Stimulated activated CD4-positive, alpha-beta T cell treated with anti-CD3 and anti-CD28 coated beads, Interleukin-2, amount 100 ng/mL, for 24 hours (primary cell): ENCODE measurements at regions not wholly inside any gene's neighbourhood (a gene's known extent, or its start where the extent isn't known, plus 50 kb on each side); places are given as distances from the start of the nearest gene placed in this dataset.

Source experiments
- DNase-seq, 2 donors: peaks; one replicate each; pipeline ENCODE4 v3.0.0-alpha.2; 2020

DNA sequence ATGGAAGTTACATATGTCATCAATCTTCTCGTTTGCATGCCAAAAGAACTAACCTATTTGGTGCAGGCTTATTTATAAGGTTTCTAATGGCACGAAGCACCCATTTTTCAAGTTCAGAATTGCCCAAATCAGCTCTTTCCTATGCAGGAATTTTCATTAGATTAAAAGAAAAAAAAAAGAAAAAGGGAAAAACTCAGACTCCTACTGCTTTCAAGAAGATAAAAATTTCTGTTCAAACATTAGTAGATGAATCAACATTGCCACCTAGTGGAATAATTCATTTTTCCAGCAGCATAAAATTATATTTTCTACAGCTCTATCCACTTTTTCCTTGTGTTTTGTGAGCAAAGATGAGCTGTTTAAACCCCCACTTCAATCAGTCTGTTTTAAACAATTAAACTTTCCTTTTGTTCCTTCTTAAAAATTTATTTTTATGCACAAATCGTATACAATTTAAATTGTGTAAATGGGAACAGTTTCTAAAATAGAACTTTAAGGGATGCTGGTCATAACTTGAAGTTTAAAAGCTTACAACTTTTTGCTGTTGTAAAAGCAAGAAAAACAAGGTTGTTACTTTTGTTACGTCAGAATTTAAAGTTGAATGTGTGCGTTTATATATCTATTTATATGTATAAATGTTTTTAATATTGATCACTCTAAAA, 309.9 kb downstream of the ARAP2 start:
- no peak for DNase-seq

DNA sequence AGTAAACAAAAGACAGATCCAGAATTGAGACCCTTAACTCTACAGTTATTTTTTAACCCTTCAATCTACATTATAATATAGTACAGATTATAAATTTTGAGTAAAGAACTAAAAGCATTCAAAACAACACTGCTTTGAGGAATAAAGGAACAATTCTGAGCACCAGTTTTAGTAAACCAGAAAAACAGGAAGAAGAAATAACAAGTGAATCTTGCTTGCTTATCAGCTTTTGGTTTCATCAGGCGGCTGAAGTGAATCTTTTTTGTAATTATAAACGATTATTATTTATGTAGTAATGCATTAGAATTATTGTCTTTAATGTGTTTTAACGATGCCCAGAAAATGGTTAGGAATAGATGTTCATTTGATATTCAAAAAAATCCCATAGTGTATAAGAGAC, 305.4 kb downstream of the ARAP2 start:
- no peak for DNase-seq

DNA sequence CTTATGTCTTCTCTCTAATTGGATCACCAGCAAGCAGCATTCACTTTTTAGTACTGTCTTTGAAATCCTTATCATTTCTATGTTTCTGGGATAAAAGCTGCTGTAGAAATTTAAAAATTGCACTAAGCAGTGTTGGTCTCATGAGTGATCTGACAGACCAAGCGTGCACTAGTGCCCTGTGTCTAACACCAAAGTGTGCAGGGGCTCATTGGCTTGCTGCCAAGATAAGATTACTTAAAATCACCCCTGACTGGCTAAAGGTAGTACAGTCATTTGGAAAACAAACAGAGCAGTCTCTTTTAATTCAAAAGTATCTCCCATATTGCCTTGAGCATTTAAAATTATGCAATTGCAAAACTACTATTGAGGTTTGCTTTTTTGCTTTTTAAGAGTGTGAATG, 304.6 kb downstream of the ARAP2 start:
- no peak for DNase-seq

DNA sequence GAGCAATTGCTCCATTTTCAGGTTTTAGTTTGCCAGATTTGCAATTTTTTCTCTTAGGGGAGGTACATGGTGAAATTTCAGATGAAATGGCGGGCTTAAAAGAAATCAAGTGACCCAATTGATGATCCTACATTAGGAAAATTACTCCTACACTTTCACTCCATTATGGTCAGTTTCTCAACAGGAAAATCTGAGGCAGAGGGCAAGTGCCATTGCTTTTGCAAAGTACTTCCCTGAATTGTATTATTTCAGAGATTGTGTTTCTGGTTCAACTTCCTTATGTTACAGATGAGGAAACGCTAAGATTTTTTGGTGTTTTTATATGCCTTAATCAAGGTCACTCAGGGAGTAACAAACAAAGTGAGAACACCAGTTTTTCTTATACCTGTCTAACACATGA, 302.2 kb downstream of the ARAP2 start:
- no peak for DNase-seq

DNA sequence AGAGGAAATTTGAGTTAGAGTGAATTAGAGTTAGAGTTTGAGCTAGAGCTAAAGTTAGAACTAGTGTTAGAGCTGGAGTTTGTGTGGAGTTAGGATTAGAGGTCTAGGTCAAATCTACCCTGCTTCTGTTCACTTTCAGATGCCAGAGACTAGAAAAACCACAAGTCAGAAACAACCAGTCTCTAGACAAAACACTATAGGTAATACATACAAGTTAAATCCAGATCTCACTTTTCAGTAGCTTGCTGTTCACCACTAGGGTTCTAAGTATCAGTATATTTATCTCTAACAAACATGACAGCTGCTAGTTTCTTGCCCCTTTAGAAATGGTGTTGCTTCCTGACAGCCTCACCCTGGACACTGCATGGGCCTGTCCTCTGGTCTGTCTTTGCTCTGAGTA, 300.7 kb downstream of the ARAP2 start:
- DNase-seq = no peak

DNA sequence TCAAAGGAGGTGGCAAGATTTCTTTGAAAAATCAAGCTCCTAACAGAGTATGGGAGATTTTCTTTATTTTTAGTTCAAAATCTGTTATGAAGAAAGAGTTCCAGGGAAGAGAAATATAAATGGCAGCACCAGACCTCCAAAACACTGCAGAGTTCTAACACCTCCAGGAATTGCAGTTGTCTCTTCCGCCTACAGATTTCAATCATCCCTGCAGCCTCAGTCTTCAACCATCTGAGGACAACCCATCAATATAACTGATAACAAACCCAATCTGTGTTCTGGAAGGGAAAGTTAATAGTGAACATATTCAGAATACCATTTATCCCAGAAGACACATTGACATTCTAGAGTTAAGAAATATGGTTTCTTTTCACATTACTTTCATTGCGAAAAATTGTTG, 296.1 kb downstream of the ARAP2 start:
- no peak for DNase-seq

DNA sequence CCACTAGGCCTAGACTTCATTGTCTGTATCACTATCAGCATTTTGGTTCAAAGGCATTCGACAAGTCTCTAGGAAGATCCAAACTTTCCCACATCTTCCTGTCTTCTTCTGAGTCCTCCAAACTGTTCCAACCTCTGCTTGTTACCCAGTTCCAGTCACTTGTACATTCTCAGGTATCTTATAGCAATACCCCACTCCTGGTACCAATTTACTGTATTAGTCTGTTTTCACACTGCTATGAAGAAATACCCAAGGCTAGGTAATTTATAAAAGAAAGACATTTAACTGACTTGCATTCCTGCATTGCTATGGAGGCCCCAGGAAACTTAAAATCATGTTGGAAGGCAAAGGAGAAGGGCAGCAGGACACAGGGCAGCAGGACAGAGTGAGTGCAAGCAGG, 293.9 kb downstream of the ARAP2 start:
- no peak for DNase-seq

DNA sequence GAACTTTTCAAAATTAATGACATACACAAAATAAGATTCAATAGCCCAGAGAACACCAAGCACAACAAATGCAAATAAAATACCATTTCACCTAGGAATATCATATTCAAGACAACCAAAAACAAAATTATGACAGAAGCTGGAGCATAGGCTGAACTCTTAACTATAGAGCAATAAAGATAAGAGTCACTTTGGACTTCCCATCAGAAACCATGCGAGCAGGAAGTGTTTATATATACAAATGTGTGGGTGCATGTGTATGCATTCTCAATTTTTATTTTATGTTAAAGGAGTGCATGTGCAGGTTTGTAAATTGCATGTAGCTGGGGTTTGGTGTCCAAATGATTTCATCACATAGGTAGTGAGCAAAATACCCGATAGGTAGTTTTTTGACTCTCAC, 291.6 kb downstream of the ARAP2 start:
- no peak for DNase-seq

DNA sequence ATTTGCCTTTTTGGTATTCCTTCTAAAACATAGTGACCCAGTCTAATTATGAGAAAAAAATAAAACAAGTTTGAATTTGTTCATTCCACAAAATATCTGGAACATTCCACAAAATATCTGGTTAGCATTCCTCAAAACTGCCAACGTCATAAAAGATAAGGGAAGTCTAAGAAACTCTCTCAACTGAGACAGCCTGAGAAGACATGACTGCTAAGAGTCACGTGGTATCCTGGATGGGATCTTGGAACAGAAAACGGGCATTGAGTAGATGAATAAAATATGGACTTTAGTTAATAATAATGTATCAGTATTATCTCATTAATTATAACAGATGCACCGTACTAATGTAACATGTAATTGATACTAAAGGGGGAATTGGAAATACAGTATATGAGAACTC, 280.9 kb downstream of the ARAP2 start:
- DNase-seq = no peak

DNA sequence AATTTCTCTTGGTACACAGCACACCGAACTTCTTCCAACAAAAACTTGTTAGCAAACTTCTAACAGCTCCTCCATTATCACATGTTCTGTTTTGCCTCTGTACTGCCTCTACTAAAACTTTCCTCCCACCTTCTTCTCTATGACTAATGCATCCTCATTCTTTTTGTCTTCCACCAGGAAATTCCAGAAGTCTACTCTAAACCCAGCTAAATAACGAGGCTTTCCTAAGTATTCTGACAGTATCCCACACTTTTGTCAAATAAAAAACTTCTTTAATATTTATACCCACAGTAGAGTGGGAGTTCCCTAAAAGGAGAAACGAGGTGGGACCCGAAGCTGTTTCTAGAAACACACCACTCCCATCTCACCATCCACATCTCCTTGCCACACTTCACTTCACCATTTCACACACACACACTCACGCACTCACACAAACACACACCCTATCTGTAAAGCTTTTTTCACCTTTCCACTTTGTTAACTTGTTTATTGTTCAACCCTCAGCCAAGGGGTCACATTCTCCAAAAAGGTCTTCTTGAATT, 280.3 kb downstream of the ARAP2 start:
- no peak for DNase-seq

DNA sequence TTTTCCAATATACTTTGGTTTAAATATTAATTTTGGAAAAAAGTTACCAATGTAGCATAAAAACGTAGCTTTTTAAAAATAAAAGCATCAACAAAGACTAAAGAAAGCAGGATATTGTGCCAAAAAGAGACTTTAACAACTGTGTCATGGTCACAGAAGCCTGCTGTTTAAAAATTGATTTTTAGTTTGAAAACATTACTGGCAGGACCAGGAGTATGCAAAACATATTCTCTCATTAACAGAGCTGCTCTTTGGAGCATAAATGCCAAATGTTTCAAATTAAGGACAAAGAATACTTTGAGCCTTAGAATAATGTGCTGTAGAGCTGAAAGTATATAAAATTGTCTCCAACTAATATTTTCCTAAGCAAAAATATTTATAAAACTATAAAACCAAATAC, 279.0 kb downstream of the ARAP2 start:
- DNase-seq = no peak

DNA sequence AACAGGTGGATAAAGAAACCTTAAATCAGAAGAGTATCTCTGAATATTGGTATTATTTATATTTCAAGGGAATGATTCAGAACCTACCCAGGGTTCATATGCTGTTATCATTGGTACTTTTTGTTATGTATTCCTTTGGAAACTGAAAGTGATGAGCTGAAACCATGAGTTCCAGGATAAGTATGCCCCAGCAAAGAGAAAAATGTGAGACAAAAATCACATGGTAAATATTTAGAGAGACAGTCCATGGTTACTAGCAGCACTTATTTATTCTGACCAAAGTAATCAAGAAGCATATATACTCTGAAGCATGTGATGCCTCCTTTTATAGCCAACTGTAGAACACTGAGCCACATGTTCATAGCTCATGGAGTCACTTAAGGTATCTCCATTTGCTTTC, 277.7 kb downstream of the ARAP2 start:
- no peak for DNase-seq

DNA sequence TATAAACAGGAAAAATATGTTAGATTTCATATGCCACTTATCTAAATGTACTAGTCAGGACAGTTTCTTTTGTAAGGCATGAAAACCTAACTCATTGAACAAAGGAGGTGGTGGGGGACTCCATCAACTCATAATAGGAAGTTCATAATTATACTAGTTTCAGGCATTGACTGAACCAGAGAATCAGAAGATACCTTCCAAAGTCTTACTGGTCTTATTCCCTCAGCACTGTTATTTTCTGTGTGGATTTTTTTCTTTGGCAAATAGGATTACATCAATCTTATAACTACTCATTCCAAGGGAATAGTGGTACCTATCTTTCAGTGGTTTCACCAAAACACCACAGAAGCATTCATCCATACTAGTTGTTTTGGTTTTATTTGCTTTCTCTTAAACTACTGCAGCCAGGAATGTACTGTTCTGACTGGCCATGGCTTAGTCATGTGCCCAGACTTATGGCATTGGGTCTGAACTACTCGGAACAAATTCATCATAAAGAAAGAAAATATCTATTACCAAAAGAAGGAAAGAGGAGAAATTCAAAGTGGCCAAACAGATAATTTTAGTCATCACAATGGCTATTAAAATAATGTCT, 273.9 kb downstream of the ARAP2 start:
- peak in 1 of 2 donors; percentile 1 for DNase-seq

DNA sequence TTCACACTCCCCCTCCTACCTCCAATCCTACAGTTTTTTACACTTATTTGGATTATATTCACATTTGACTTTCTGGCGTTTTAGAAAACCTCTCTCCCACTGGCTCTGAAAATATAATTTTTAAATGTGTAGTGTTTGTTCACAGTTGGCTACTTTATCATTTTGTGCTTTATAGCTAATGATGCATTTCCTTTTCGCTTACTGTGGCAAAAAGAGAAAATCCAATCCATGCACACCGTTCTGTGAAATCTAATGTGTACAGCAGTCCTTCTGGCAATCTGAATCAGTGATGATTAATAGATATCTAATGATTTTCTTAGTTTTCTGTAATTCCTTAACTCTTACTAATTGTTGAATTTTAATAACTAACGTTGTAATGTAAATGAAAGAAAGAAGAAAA, 271.5 kb downstream of the ARAP2 start:
- DNase-seq = no peak

DNA sequence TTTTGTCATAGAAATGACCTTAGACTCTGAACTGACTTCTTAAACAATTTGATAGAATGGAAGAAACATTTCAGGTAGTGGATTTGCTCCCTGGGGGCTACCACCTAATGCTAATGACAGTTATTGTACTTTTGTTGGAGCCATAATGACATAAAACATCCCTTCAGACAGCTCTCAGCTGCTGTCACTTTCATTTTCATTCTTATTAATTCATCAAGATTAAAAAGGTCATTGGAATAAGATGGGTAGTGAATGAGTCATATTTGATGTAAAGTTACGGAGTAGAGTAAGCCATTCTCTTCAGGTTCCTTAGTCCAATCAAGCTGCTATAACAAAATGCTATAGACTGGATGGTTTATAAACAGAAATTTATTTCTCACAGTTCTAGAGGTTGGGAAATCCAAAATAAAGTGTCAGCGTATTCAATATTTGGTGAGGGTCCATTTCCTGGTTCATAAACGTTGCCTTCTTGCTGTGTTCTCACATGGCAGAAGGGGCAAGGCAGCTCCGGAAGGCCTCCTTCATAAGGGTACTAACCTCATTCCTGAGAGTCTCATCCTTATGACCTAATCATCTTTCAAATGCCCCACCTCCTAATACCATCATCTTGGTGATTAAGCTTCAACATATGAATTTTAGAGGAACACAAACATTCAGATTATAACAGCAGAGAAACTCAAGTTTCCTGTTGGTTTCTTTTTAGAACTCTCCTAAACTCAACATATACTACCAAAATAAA, 268.5 kb downstream of the ARAP2 start:
- no peak for DNase-seq

DNA sequence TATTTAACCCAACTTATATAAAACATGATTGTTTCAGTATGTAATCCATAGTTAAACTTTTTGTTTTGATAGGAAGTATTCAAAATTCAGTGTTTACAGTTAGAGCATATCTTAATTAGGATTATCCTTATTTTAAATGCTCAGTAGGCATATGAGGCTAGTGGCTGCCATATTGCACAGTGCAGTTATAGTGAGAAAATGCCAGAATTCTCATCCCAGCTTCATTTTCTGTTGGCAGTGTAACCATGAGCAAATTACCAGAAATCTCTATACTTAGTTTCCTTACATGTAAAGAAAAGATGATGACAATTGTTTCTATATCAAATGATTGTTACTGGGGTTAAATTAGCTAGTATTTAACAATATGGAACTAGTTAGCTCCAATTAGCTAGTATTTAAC, 265.8 kb downstream of the ARAP2 start:
- DNase-seq = no peak

DNA sequence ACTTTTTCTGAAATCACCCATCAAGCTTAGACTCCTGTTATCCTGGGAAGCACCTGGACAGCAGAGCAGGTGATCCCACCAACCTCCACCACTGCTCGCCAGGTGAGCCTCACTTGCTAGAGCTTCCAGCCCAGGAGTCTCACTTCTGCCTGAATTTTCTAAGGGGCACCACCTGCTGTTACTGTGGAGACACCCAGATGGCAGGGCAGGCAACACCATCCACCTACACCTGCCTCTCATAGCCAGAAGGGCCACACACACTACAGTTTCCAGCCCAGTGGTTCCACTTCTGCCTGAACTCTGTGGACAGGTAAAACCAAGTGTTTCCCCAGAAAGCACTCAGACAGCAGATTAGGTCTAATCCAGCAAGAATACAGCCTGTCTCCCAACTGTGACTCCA, 262.0 kb downstream of the ARAP2 start:
- no peak for DNase-seq

DNA sequence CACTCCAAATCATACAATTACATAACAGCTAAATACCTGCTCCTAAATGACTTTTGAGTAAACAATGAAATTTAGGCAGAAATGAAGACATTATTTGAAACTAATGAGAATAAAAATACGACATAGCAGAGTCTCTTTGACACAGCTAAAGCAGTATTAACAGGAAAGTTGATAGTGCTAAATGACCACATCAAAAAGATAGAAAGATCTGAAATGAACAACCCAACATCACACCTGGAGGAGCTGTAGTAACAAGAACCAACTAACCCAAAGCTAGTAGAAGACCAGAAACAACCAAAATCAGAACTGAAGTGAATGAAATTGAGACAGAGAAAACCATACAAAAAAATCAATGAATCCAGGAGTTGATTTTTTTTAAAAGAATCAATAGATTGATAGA, 257.8 kb downstream of the ARAP2 start:
- DNase-seq = no peak

DNA sequence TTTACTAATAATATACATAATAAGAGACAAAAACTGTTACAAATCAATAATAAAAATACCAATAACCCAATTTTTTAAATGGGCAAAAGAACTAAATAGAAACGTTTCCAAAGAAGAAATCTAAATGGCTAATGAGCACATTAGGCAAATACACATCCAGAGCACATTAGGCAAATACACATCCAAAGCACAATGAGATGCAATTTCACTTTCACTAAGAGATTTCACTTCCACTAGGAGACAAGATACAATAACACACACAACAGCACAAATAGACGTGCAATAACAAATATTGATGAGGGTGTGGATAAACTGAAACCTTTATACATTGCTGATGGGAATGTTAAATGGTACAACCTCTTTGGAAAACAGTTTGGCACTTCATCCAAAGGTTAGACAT, 250.7 kb downstream of the ARAP2 start:
- DNase-seq = no peak

DNA sequence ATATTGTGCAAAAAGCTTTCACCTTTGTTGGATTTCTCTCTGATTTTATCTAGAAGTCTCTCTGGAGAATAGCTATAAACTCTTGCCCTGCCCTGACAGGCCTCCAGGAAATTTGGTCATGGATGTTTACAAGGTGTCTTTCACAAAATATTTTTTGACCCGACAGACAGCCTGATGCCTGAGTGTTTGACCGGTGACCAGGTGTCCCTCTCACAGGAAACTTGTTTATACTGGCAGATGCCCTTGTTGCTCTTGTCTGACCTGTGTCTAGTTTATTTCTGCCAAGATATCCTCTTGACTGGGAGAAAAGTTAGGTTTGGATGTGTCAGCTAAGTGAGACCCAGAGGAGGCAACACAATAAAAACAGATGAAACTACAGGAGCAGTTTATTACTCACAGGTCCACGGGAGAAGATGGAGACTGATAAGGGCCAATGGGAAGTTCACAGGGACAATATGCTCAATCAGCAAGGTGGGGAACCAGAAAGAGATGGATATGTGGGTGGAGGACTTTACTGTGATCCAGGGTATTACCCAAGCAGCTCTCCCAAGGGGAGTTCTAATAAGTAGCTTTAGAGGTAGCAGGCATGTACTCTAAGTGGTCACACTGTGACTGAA, 243.3 kb downstream of the ARAP2 start:
- no peak for DNase-seq

DNA sequence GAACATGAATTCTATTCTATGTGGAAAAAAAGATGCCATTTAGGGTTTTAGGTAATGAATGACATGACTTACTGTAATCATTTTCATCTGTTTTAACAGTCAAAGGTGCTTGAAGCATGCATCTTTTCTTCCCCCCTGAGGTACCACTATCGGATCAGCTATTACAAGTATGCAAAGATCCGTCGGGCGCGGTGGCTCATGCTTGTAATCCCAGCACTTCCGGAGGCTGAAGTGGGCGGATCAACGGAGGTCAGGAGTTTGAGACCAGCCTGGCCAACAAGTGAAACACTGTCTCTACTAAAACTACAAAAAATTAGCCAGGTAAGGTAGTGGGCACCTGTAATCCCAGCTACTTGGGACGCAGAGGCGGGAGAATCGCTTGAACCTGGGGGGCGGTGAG, 241.3 kb downstream of the ARAP2 start:
- no peak for DNase-seq

DNA sequence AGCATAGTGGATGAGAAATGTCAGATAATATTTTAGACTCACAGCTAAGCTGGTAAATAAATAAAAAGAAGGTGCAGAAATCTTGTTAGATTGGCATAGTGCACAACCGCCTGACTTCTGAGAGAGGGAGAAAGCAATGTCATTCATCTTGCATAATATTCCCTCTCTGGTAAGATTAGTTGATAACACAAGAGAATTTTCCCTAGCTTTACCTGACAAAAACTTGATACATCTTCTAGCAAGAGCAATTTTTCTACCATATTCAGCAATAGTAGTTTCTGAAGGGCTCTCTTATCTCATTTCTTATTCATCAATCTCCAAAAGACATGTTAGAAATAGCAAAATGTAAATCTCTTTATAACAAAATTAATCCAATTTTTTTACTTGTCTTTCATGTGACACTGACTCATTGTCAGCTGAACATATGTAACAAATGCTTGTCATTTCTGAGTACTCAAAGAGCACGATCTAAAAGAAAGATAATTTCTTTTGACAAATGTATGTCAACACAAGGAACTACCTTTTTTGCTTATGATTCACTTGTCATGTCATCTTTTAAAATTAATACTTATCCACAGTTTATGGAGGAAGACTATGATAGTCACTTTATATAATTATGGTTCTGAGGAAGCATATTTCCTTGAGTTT, 240.0 kb downstream of the ARAP2 start:
- DNase-seq = no peak

DNA sequence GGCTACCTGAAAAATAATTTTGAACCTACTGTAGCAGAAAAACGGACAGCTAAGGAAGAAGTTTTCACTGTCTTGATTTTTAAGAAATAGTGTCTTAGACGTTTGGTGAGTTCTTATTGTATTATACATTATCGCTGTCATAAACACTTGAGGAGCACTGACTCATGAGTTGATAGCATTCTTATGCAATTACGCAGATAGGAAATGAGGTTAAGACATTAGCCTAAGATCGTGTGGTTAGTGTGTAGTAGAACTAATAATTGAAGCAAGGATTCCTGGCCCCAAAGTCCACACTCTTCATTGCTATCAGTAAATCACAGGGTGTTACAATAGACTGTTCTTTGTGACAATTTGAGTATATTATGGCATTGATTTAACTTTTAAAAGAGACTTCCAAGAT, 238.1 kb downstream of the ARAP2 start:
- DNase-seq = no peak
